Prostate gland (tissue), 2 donors: ENCODE measurements at regions not wholly inside any gene's neighbourhood (a gene's known extent, or its start where the extent isn't known, plus 50 kb on each side); places are given as distances from the start of the nearest gene placed in this dataset.

Experiments
- POLR2A ChIP-seq: fragments of 450-650 bp; IDR thresholded peaks from one replicate; pipeline ENCODE4 v1.6.1; 2016; ENCODE audit warnings: antibody characterized with exemption, mild to moderate bottlenecking
- TF ChIP-seq, protein P1 (sequence below), 4 experiments: fragments of 200-600 bp in 2 of 4; fragments of 450-650 bp in 2 of 4; sonication (generic) in 2 of 4; IDR thresholded peaks; 1 replicate in 3 of 4; 2 replicates in 1 of 4; pipeline ENCODE4 v1.5.1; 2016 to 2019; ENCODE audit warnings: antibody characterized with exemption in 4 of 4, mild to moderate bottlenecking in 2 of 4, moderate library complexity in 2 of 4

DNA sequence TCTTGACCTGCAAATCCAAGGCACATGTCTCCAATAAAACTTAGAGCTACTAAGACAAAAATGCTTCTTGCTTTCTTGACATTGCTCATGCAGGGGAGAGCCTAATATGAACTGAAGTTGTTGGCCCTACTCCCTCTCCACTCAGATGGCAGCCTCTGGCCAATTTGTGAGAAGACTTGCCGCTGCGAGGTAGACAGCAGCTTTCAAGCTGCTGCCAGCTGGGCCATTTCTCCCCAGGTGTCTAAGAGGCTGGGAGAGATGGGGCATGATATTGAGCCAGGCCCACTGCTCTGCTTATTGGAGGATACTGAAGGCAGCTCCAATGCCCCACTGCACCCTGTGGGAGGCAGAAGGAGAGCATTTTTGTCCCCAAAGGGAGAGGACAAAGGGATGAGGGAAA is 380.5 kb downstream of the RASEF start:
- TF ChIP-seq, protein P1, sequence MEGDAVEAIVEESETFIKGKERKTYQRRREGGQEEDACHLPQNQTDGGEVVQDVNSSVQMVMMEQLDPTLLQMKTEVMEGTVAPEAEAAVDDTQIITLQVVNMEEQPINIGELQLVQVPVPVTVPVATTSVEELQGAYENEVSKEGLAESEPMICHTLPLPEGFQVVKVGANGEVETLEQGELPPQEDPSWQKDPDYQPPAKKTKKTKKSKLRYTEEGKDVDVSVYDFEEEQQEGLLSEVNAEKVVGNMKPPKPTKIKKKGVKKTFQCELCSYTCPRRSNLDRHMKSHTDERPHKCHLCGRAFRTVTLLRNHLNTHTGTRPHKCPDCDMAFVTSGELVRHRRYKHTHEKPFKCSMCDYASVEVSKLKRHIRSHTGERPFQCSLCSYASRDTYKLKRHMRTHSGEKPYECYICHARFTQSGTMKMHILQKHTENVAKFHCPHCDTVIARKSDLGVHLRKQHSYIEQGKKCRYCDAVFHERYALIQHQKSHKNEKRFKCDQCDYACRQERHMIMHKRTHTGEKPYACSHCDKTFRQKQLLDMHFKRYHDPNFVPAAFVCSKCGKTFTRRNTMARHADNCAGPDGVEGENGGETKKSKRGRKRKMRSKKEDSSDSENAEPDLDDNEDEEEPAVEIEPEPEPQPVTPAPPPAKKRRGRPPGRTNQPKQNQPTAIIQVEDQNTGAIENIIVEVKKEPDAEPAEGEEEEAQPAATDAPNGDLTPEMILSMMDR (IDR thresholded peaks at IDR 0.05) = no peak
- no peak for TF ChIP-seq POLR2A
